H1 (cell line): ENCODE measurements at regions not wholly inside any gene's neighbourhood (a gene's known extent, or its start where the extent isn't known, plus 50 kb on each side); places are given as distances from the start of the nearest gene placed in this dataset.

Experiments
- CTCF ChIA-PET: fragments of 300-600 bp; sonication (Branson Sonifier 250); formaldehyde crosslinking; loops from one replicate; lab custom pipeline; 2021; ENCODE audit not compliant: partially characterized antibody; lab: Charles Lee
- POLR2A ChIA-PET: fragments of 300-600 bp; sonication (Branson Sonifier 250); formaldehyde crosslinking; loops from one replicate; lab custom pipeline; 2021; ENCODE audit warnings: inconsistent platforms; ENCODE audit not compliant: partially characterized antibody; lab: Charles Lee
- DNase-seq, 2 experiments: peaks; one replicate each; pipeline versions ENCODE4 v3.0.0 to v3.0.0-alpha.2; 2010 to 2022; ENCODE audit warnings: low spot score in 2 of 2, low read depth in 1 of 2, mixed read lengths in 1 of 2
- FAIRE-seq: peaks from 2 replicates; lab custom pipeline; 2011; peaks lifted over from hg19 to GRCh38; lab: Jason Lieb, UNC
- H2AFZ ChIP-seq: 2 replicates; pipeline ENCODE4 v1.8.1; 2012; ENCODE audit warnings: low read length, inconsistent platforms
- H2AK5ac ChIP-seq: 2 replicates; pipeline ENCODE4 v1.6.1; 2013; ENCODE audit warnings: low read depth, low read length
- H2BK120ac ChIP-seq: replicated peaks from 2 replicates; pipeline ENCODE3; 2013; ENCODE audit warnings: low read depth, low read length, inconsistent platforms
- H2BK12ac ChIP-seq: 2 replicates; pipeline ENCODE4 v1.6.1; 2013; ENCODE audit warnings: low read depth, low read length
- H2BK15ac ChIP-seq: 2 replicates; pipeline ENCODE4 v1.6.1; 2013; ENCODE audit warnings: low read length
- H2BK20ac ChIP-seq: 2 replicates; pipeline ENCODE4 v1.6.1; 2013; ENCODE audit warnings: low read length
- H2BK5ac ChIP-seq: 2 replicates; pipeline ENCODE4 v1.6.1; 2013; ENCODE audit warnings: low read depth, low read length
- H3K14ac ChIP-seq: 2 replicates; pipeline ENCODE4 v1.6.1; 2013; ENCODE audit warnings: inconsistent platforms; ENCODE audit not compliant: insufficient read length
- H3K18ac ChIP-seq: 2 replicates; pipeline ENCODE4 v1.6.1; 2013; ENCODE audit warnings: low read length; ENCODE audit errors: extremely low read depth
- H3K23ac ChIP-seq: 2 replicates; pipeline ENCODE4 v1.6.1; 2013; ENCODE audit warnings: inconsistent platforms; ENCODE audit not compliant: insufficient read length
- H3K23me2 ChIP-seq: 2 replicates; pipeline ENCODE4 v1.6.1; 2013; ENCODE audit warnings: low read depth, low read length
- H3K27ac ChIP-seq: 2 replicates; pipeline ENCODE4 v1.6.1; 2011; ENCODE audit warnings: low read depth, low read length, inconsistent platforms
- H3K27me3 ChIP-seq, 4 experiments: replicated peaks in 1 of 4; 1 replicate in 1 of 4; 2 replicates in 3 of 4; pipeline versions ENCODE4 v1.6.1 to v1.8.1; 2011 to 2013; ENCODE audit warnings: low read length in 3 of 4, mild to moderate bottlenecking in 3 of 4, inconsistent platforms in 2 of 4, mixed read lengths in 2 of 4, moderate library complexity in 1 of 4; ENCODE audit not compliant: control insufficient read depth in 3 of 4, insufficient read depth in 3 of 4; ENCODE audit errors: extremely low read depth in 1 of 4
- H3K36me3 ChIP-seq, 4 experiments: 2 replicates each; pipeline versions ENCODE4 v1.6.1 to v1.8.1; 2011 to 2013; ENCODE audit warnings: mild to moderate bottlenecking in 4 of 4, low read length in 3 of 4, moderate library complexity in 2 of 4, control low read depth in 1 of 4, inconsistent platforms in 1 of 4; ENCODE audit not compliant: insufficient read depth in 4 of 4, control insufficient read depth in 2 of 4
- H3K4ac ChIP-seq: replicated peaks from 2 replicates; pipeline ENCODE3; 2013; ENCODE audit warnings: low read length, low read depth, mixed read lengths, inconsistent platforms; ENCODE audit not compliant: insufficient read length
- H3K4me1 ChIP-seq, 4 experiments: replicated peaks in 1 of 4; 1 replicate in 1 of 4; 2 replicates in 3 of 4; pipeline versions ENCODE4 v1.6.1 to v1.8.1; 2011 to 2013; ENCODE audit warnings: low read length in 3 of 4, inconsistent platforms in 2 of 4, mixed read lengths in 1 of 4; ENCODE audit not compliant: insufficient read depth in 4 of 4, control insufficient read depth in 3 of 4
- H3K4me2 ChIP-seq, 2 experiments: 2 replicates each; pipeline versions ENCODE4 v1.6.1 to v1.8.1; 2011 to 2013; ENCODE audit warnings: low read depth in 2 of 2, low read length in 2 of 2, control low read depth in 1 of 2, inconsistent platforms in 1 of 2, mild to moderate bottlenecking in 1 of 2; ENCODE audit not compliant: insufficient read depth in 1 of 2
- H3K4me3 ChIP-seq, 4 experiments: fragments of 200-600, 300-600 bp in 1 of 4; sonication (generic), shearing (Covaris generic), sonication (Bioruptor Twin) in 1 of 4; 2 replicates each; pipeline versions ENCODE4 v1.5.1 to v1.8.1; 2011 to 2016; ENCODE audit warnings: low read length in 4 of 4, low read depth in 3 of 4, control low read depth in 2 of 4, inconsistent platforms in 2 of 4, mild to moderate bottlenecking in 2 of 4, mixed read lengths in 1 of 4, moderate library complexity in 1 of 4; ENCODE audit not compliant: insufficient read depth in 2 of 4; ENCODE audit errors: extremely low read depth in 1 of 4
- H3K56ac ChIP-seq: replicated peaks from 2 replicates; pipeline ENCODE3; 2013; ENCODE audit warnings: low read depth, mild to moderate bottlenecking, mixed read lengths, low read length, inconsistent platforms; ENCODE audit not compliant: insufficient read length
- H3K79me1 ChIP-seq: 2 replicates; pipeline ENCODE4 v1.6.1; 2013; ENCODE audit warnings: low read depth, low read length, control low read depth
- H3K79me2 ChIP-seq, 2 experiments: 2 replicates each; pipeline versions ENCODE4 v1.6.1 to v1.8.1; 2012 to 2013; ENCODE audit warnings: low read length in 2 of 2, mild to moderate bottlenecking in 2 of 2, inconsistent platforms in 1 of 2; ENCODE audit not compliant: insufficient read depth in 2 of 2, control insufficient read depth in 1 of 2
- H3K9ac ChIP-seq, 4 experiments: replicated peaks in 1 of 4; 1 replicate in 1 of 4; 2 replicates in 3 of 4; pipeline versions ENCODE4 v1.6.1 to v1.8.1; 2011 to 2013; ENCODE audit warnings: low read depth in 3 of 4, low read length in 3 of 4, control low read depth in 2 of 4, mild to moderate bottlenecking in 2 of 4, moderate library complexity in 2 of 4, inconsistent platforms in 1 of 4; ENCODE audit errors: extremely low read depth in 1 of 4
- H3K9me3 ChIP-seq, 2 experiments: 2 replicates each; pipeline versions ENCODE4 v1.6.1 to v1.8.1; 2012 to 2013; ENCODE audit warnings: mild to moderate bottlenecking in 2 of 2, moderate library complexity in 2 of 2, control low read depth in 1 of 2, inconsistent platforms in 1 of 2, low read depth in 1 of 2, low read length in 1 of 2, mixed read lengths in 1 of 2; ENCODE audit not compliant: insufficient read depth in 2 of 2
- H4K20me1 ChIP-seq, 2 experiments: replicated peaks in 1 of 2; 2 replicates each; pipeline versions ENCODE3 to v1.8.1; 2011 to 2013; ENCODE audit warnings: inconsistent platforms in 2 of 2, low read length in 2 of 2, mild to moderate bottlenecking in 1 of 2; ENCODE audit not compliant: insufficient read depth in 2 of 2, control insufficient read depth in 1 of 2
- H4K5ac ChIP-seq: 2 replicates; pipeline ENCODE4 v1.6.1; 2013; ENCODE audit warnings: low read length, low read depth, mixed read lengths, inconsistent platforms; ENCODE audit not compliant: insufficient read length
- H4K8ac ChIP-seq: 2 replicates; pipeline ENCODE4 v1.8.0; 2013; ENCODE audit warnings: mild to moderate bottlenecking, moderate library complexity, low read length, inconsistent platforms; ENCODE audit not compliant: insufficient read depth; ENCODE audit errors: extremely low read depth
- H4K91ac ChIP-seq: replicated peaks from 2 replicates; pipeline ENCODE3; 2013; ENCODE audit warnings: low read length, mixed read lengths, inconsistent platforms; ENCODE audit not compliant: insufficient read length
- POU5F1 ChIP-seq: IDR thresholded peaks from 2 replicates; pipeline ENCODE4 v1.6.1; 2011; ENCODE audit warnings: low read depth, mild to moderate bottlenecking, low read length, moderate library complexity
- SAP30 ChIP-seq: fragments of 300-600 bp; sonication (generic); IDR thresholded peaks from 2 replicates; pipeline ENCODE4 v1.7.1; 2012; ENCODE audit warnings: low read length, moderate library complexity, mild to moderate bottlenecking, inconsistent platforms; ENCODE audit not compliant: insufficient read depth, insufficient replicate concordance
- WGBS, 2 experiments: shearing (Covaris generic) in 1 of 2; methylation state at CpG; one replicate each; pipeline versions ENCODE4 v1.1.6 to v1.1.7; 2013 to 2015; ENCODE audit warnings: low lambda C conversion rate in 2 of 2, mixed read lengths in 2 of 2, inconsistent platforms in 1 of 2, low coverage in 1 of 2, missing lambda C conversion rate in 1 of 2; ENCODE audit not compliant: insufficient replicate concordance in 2 of 2, insufficient coverage in 1 of 2, insufficient read length in 1 of 2; ENCODE audit errors: extremely low coverage in 1 of 2, missing lambda C conversion rate in 1 of 2; 5-methylcytosine and 5-hydroxymethylcytosine counted together

DNA sequence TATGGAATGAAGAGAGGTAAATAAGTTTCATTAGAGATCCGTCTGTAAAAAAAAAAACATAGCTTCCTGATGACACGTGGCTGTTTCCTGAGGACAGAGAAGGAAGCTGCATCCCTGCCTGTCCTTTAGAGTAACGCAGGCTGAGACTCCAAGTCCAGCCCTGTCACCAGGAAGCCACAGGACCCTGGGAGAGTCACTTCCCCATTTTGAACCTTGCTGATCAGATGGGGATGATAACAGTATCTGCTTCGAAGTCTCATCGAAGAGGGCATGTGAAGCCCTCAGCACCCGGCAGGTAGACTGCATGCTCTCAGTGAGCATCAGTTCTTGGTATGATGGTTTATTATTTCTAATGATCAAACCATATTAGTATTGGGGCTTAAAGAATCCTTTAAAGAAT lies 139.1 kb upstream of the KCNG1 start:
- Histone ChIP-seq H2BK5ac (no peak overlapping the region), H3K4me2 (no peak overlapping the region), H3K9me3 (no peaks in the 10 kb centered on the region), H2BK20ac (no peak overlapping the region), H3K27me3 (no peaks in the 10 kb centered on the region), H4K91ac (no peak overlapping the region), H4K8ac (no peak overlapping the region), H3K14ac (no peak overlapping the region), H3K23ac (no peak overlapping the region), H3K79me2 (no peaks in the 10 kb centered on the region), H3K79me1 (no peaks in the 10 kb centered on the region), H3K23me2 (no peaks in the 10 kb centered on the region), H3K4me1 (no peaks in the 10 kb centered on the region), H3K18ac (no peak overlapping the region), H2AK5ac (no peak overlapping the region), H3K4ac (no peak overlapping the region), H2BK120ac (no peak overlapping the region), H3K56ac (no peak overlapping the region), H3K9ac (no peak overlapping the region), H2BK12ac (no peak overlapping the region), H3K36me3 (no peaks in the 10 kb centered on the region), H2BK15ac (no peak overlapping the region), H4K20me1 (no peaks in the 10 kb centered on the region), H4K5ac (no peak overlapping the region), H3K27ac (no peak overlapping the region), H2AFZ (no peak overlapping the region), H3K4me3 (no peak overlapping the region)
- no peak for DNase-seq
- ChIA-PET CTCF (interaction anchor here (0.7 to 1.3 kb wide), 3 partner anchors 8 to 169 kb away, joined by 3 to 7 read pairs (median 3); no protein-coding TSS in a partner anchor), POLR2A (no interaction called here)
- FAIRE-seq: no peak
- 82% methylated on average over 6 of the region's 6 CpGs; no CpG with 5 or more reads in 1 of the 2 experiments for WGBS, 2 experiments
- TF ChIP-seq SAP30 (no peak), POU5F1 (no peak)
